GM19395 (cell line): ENCODE measurements at regions not wholly inside any gene's neighbourhood (a gene's known extent, or its start where the extent isn't known, plus 50 kb on each side); places are given as distances from the start of the nearest gene placed in this dataset.

Experiments
- ATAC-seq: cut with Tn5 transposase; IDR thresholded peaks from one replicate; pipeline ENCODE4 v1.9.1; 2021; ENCODE audit warnings: mild to moderate bottlenecking, moderate library complexity; ENCODE audit not compliant: unreplicated experiment

DNA sequence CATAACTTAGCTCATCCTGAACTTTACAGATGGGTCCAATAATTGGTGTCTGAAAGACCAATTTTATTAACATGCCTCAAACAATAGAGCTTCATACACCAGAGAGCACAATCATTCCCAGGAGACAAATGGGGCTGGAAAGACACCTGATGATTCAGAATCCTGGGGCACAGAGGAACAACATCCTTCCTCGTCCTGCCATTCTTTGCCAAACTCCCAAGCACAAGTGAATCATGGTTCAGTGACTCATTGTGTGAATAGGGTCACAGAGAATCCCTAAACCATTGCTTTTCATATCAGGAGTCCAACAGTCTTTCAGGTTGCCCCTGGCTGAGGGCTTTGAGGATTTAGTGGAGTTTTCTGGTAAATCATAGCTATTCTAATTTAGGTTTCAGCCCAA, 266.4 kb upstream of the BMP2 start:
- ATAC-seq, result no peak

DNA sequence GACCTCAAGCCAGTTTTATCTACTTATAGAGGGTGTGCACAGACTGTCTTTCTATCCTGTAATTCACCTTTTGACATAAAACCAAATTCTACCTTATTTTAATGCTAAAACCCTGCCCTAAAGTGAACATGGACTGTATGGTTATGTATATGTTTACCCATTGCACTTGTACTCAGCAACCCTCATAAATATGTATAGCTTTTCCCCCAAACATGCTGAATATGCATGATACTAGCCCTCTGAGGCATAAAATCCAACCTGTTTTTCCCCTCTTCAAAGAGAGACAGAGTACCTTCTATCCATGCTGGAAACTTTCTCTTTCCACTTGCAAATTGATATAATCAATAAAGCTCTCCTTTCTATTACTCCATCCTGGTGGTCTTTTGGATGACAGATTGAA, 267.9 kb upstream of the BMP2 start:
- ATAC-seq, result no peak

DNA sequence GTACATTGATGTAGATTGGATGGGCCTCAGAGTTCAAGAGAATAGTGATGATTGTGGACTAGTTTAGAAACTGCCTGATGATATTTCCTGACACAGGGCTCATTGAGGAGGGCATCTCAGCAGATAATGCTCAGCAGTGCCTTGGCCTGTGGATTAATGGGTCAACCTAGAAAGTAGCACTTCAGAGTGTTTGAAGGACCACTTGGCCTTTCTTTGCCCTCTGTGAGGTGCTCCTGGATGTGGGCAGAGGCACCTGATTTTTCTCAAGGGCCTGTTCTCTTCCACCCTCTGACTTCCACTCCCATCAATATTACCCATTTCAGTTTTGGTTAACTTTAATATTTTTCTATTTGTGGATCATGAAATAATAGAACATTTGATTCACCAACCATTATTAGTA, 270.6 kb upstream of the BMP2 start:
- no peak for ATAC-seq

DNA sequence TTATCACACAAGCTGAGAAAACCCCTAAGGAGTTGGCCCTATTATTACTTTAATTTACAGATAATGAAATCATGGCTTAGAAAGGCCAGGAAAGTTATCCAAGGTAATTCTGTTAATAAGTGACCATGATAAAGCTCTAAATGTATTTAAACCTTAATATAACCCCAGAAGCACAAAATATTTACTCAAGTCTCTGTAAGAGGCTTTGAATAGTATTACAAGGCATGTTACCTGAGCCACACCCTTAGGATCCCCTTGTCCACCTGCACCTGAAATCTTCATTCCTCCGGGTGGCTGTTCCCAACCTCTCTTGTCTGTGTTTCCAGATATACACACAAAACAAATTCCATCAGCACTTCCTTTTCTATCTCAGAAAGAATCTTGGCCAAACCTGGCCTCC, 271.6 kb upstream of the BMP2 start:
- ATAC-seq, result no peak

DNA sequence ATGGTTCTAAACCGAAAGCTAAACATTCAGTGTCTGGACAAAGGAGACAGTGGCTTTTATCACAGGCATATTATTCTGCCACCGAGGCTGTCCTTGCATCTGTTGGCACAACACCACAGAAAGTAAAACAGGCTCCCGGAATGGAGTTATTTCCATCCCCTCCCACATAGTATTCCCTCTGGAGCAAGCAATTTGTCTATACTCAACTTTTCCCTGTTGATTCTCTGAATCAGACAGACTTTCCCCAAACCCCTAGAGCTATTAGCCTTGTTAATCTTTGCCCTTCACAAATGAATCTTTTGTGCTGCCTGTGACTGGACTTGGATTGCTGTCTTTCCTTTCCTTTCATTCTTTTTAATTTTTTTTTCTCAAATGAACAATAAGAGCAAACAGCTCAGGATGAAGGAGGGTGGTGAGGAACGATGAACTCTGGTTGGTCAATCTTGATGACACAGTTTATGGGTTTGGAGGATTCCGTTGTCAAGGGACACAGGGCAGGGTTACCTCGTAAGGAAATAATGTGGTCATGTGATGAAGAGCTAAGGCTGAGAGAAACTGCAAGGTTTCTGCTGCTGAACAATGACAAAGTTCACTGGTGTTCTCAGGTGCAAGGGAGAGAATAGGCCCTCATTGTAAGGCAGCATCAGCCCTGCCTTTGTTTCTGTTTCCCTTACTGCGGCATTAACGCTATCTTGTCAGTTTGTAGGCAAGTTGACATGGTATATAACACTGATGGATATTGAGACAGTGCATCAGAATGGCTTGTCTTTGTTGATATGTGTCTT, 275.0 kb upstream of the BMP2 start:
- no peak for ATAC-seq

DNA sequence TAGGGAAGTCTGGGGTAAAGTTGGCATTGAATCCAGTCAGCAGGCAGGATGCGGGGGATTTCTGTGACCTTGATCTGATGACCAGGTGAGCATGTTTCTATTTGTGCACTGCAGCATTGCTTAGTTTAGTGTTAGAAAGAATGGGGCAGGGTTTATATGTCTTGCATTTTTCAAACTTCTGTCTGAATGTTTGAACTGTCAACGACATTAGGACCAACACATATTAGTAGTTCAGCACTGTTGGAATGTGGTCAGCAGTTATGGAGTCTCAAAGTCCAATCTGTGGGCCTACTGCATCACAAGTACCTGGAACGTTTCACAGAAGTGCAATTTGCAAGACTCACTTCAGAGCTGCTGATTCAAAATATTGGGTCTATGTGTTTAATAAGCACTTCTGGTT, 276.6 kb upstream of the BMP2 start:
- ATAC-seq, result no peak

DNA sequence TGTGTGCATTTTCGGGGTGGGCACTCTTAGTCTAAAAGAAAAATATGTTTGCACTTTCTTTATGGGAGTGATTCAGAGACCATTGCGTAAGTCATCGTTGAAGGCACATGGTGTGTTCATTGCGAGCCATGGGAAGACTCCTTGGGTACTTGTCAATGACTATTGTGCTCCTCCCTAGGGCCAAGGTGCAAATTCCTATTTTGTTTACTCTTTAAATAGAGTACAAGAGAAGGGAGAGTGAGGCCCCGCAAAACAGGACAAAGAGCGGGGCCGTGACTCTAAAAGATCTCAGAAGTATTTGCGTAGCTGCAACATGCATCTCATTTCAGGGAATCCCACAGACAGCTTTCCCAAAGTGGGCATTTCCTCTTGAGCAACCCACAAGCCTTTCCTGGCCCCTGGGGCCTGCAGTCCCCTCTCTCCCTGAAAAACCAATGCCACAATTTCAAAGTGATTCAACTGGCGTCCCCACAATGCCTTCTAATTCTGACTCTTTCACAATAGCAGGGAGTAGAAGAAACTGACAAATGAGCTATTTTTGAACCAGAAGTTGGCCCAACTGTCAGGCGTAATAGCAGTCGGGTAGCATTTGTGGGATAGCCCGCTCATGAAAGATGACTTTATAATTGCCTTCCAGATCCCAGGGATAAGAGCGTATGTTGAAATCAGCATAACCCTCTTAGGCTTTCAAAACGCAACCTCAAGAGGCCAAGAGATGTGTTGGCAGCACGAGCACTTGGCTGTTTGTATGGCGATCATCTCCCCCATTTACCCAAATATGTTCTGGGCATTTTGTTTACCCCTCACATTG, 277.9 kb upstream of the BMP2 start:
- ATAC-seq, result no peak

DNA sequence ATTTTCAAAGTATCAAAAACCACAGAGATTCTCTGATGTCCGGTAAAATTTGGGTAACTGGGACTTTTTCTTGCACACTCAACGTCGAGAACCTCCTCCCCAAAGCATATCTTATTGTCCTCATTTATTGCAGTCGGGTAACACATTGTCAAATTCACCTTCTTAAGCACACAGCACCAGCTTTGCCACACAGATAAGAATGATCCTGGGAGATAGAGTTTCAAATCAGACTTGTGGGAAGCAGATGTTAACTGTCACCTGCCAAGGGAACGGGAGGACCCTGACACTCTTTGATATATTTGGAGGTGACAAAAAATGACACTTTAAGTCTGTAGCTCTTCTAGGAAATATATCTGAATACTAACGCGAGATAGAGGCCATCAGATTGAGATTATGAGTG, 282.1 kb upstream of the BMP2 start:
- no peak for ATAC-seq

DNA sequence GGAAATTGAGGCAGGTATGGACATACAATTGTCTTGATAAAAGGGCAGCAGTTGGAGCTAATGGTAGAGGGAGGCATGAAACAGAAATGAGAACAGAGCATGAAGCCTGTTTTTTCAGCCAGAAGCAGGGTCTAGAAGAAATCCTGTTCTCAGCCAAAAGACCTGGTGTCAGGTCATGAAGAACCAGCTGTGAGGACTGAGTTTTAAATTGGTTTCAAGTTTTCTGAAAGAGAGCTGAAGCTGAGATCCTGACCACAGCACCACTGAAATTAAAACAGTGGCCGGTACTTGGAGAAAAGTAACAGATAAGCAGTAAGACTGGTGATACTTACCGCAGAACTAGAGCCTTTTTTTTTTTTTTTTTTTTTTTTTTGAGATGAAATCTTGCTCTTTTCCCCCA, 283.8 kb upstream of the BMP2 start:
- no peak for ATAC-seq

DNA sequence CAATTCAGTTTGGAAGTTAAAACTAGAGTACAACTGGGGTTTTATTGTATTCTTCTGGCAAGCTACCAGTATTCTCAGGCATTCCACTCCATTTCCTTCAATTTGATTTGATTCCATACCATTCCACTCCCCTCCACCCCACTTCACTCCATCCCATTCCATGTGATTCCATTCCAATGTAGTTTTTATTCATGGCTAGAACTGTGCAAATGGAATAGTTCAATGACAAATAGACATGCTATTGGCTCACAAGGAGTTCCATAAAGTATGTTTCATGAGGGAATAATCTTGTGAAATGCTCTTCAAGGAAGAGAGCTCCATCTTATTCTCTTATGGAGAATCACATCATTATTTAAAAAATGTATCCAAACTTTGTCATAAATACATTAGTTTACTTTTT, 285.0 kb upstream of the BMP2 start:
- ATAC-seq, result no peak

DNA sequence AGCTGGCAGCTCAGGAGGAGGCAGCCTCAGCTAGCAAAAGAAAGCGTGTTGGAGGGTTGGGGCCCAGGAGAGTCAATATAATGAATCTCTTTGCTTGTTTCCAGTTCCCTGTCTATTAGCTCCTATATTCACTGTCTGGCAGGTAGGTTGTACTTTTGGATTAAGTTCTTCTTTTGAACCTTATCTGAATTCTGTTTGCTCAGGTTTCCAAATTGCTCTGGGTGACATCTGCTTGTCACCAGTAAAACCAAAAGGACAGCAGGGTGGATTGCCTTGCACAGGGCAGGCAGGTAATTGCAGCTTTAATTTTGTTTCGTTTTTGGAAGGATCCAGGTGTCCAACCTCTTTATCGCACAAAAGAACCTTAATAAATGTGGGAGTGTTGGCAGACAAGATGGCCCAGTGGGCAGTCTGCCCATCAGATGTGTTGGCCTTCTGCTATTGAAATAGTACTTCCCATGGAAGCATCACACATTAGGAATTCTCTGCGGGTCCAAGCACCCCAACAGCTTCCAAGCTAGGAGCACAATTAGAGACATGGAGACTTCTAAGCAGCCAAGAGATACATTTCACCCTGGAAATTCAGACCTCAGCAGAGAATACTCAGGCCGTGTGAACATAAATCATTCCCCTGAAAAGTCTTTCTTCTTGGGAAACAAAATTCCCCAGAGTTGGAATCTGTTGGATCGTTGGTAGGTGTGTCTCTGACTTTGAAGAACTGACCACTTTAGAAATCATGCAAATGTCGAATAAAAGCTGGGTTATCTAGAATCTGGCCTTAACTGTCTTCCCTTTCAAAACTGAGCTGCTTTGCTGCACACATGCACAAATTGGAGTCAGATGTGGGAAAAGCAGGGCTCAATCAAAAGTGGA, 286.9 kb upstream of the BMP2 start:
- no peak for ATAC-seq

DNA sequence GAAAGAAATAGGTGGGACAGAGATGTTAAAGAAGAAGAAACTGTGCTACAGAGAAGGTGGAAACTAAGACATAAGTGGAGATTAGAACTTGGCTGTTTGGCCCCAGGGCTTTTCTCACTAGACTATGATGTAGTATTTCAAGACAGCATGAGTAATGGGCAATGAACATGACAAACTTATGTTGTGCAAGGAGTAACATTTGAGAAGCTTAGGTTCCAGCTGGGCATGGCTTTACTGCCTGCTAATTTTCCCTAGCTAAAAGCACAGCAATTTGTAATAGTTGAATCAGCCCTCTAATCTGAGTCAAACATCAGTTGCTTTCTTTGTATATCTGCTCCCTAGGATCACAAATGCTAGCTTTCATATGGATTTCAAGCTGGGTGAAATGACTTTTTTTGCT, 294.3 kb upstream of the BMP2 start:
- no peak for ATAC-seq

DNA sequence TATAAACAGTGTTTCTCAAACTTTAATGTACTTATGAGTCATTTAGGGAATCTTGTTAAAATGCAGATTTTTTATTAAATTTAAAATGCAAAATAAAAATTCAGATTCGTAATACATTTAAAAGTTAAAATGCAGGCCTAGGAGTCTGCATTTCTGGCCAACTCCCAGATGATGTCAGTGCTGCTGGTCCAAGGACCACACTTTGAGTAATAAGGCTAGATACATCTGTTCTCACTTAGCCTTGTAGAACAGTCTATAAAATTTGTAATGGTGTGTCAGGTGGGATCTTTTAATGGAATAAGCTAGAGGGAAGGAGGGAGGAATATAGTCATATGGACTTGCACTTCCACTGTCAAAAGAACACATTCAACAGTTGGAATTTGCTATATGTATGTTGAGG, 295.6 kb upstream of the BMP2 start:
- no peak for ATAC-seq

DNA sequence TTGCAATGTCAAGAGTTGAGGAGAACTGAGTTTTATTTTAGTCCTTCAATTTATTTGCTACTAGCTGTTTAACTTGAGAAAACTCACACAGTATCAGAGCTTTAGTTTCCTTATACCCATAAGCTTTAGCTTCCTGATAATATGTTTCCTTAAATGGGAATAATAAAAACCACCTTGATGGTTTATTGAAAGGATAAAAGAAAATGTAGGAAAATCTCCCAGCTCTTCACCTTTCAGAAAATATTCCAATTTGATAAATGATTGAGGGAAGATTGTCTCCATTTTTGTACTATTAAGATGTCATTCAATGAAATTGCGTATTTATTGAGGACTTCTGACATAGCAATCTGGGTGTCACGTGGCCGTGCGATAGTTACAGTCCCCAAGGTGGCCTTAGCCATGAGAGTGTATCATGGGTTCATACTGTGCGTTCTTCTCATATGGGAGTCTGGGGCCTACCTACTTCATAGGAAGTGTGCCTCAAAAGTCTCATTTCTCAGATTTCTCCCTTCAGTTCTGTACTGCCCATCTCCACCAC, 296.3 kb upstream of the BMP2 start:
- no peak for ATAC-seq

DNA sequence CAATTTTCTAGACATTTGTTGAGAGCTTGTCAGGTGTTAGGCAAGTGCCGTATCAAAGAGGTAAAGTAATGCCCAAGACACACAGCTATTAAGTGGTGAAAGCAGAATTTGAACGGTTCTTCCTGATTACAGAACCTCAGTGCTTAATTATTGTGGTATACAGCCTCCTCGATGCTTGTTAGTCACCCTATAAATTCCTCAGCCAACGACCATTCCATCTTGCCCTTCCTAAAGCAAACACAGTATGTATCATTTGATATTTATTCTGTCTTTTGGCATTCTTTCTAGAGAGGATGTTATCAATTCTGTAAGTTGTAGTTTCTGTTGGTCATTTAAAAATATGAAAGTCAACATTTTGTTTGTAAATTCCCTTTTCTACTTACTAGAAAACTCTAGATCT, 297.8 kb upstream of the BMP2 start:
- no peak for ATAC-seq

DNA sequence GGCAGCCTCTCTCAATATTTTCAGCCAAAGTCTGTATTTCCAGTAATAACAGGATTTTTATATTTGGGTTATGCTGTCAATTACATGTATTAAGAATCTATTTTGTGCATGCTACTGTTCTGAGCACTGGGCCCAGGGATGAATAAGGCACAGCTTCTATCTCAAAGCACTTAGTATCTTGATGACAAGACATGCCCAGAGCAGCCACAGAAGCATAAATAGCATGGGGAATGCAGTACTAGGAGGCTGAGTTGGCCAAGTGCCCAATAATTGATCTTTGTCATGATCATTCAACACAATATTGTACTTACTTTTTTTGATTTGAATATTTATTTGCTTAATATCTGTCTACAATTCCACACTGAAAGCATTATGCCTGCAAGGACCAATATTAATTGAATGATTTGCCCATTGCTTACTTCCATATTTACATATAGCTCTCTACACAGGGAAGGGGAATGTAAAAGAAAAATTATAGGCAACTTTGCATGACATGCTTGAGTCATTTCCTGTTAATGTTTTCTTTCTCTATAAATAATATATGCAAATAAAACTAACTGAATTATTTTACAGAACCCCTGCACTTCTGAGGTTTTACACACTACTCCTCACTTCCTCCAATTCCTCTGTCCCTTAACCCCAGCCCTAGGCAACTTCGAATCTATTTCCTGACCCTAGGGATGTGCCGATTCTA, 298.9 kb upstream of the BMP2 start:
- no peak for ATAC-seq

DNA sequence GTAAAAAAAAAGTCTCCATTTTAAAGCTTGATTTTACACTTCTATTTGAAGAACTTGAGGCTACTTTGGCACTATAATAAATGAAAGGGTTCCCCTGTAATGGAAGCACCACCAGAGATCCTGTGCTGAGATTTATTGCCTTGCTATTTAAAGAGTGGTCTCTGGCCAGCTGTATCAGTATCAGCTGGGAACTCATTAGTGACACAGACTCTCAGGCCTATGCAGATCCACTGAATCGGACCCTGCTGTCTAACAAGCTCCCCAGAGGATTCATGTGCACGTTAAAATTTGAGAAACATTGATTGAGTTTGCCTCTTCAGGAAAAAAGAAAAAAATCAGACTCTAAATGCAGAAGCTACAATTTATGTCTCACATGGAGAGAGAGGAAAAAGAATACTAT, 299.9 kb upstream of the BMP2 start:
- no peak for ATAC-seq

DNA sequence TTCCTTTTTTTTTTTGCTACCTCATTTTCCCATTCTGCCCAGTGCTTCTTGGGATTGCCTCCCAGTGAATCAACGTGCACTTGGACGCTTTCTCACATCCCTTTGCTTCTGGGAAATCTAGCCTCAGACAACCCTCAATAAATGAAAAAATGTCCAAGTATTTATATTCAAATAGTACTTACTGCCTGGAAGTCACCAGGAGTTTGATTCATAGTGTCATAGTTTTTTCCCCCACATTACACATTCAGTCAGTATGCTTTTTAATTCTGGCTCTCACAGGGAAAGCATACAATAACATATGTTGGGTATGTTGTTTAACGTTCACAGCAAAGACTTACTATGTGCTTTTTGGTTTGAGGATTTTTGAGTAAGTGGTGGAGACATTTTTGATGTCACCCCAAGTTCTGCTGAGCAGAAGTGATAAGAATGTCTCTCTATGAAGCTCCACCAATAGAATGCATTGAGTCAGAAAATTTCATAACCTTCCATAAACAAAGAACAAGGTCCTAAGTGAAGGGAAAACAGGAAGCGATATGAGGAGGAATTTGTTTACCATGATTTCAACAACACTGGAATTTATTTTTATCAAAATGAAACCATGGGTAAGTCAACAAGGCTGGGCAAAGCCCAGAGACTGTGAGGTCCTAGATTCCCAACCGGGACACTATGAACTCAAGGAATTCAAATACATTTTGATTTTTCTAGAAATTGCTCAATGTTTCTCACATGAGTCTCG, 301.2 kb upstream of the BMP2 start:
- ATAC-seq, result no peak

DNA sequence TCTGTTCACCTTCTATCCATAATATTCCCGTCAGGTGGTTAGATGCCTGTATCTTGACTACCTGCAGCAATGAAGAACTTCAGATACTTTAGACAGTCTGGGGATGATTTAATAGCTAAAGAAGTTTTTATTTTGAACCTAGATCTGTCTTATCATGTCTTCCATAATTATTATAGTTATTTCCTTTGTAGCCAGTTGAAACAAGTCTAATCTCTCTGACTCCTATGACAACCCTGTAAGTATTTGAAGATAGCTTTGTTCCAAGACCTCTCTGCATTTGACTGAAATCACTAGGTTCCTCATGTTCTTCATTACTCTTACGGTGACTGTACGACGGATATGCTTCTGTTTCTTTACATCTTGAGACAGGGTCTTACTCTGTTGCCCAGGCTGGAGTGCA, 316.6 kb upstream of the BMP2 start:
- no peak for ATAC-seq

DNA sequence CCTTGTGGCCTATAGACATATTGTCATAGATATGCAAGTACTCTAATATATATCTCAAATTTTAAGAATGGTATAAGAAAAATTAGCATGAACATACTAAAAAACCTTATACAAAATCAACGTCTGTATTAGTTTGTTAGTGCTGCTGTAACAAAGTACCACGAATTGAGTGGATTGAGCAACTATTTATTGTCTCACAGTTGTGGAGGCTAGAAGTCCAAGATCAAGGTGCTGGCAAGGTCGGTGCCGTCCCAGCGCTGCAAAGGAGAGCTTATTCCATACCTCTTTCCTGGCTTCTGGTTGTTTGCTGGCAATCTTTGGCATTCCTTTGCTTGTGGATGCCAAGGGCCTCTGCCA, 317.6 kb upstream of the FERMT1 start:
- ATAC-seq, result no peak
